Endothelial cell of umbilical vein (primary cell): ENCODE measurements at regions not wholly inside any gene's neighbourhood (a gene's known extent, or its start where the extent isn't known, plus 50 kb on each side); places are given as distances from the start of the nearest gene placed in this dataset.

ENCODE experiments used
- BruUV-seq: library from RNA; stranded (reverse); fragments of 400-500 nt; replicated peaks from 2 replicates; lab custom pipeline; 2021; lab: Mats Ljungman, UMichigan
- CTCF ChIA-PET: fragments of 300-600, 350-600 bp; sonication (Branson Sonifier 250); formaldehyde crosslinking; loops from one replicate; lab custom pipeline; 2021; ENCODE audit warnings: antibody characterized with exemption, inconsistent platforms; lab: Charles Lee
- POLR2A ChIA-PET: fragments of 300-600, 350-600 bp; sonication (Branson Sonifier 250); formaldehyde crosslinking; loops from one replicate; lab custom pipeline; 2021; ENCODE audit warnings: antibody characterized with exemption, inconsistent platforms; lab: Charles Lee
- DNase-seq: peaks from one replicate; pipeline ENCODE4 v3.0.0-alpha.2; 2011; ENCODE audit warnings: low read depth, low spot score
- FAIRE-seq: peaks from 2 replicates; lab custom pipeline; 2011; peaks lifted over from hg19 to GRCh38; lab: Jason Lieb, UNC
- H2AFZ ChIP-seq: 2 replicates; pipeline ENCODE4 v1.6.0; 2012; ENCODE audit warnings: low read depth, low read length, control low read depth, inconsistent platforms
- H3K27ac ChIP-seq: 2 replicates; pipeline ENCODE4 v1.5.1; 2011; ENCODE audit warnings: low read depth, mild to moderate bottlenecking, control low read depth, low read length, moderate library complexity; ENCODE audit not compliant: insufficient read depth
- H3K27me3 ChIP-seq, 2 experiments: 2 replicates each; pipeline versions ENCODE4 v1.6.0 to v1.6.1; 2011; ENCODE audit warnings: low read length in 2 of 2, mixed read lengths in 1 of 2; ENCODE audit not compliant: control insufficient read depth in 2 of 2, insufficient read depth in 2 of 2
- H3K36me3 ChIP-seq, 2 experiments: 2 replicates in 1 of 2; 3 replicates in 1 of 2; pipeline ENCODE4 v1.5.1; 2011; ENCODE audit warnings: low read length in 2 of 2, mild to moderate bottlenecking in 1 of 2, moderate library complexity in 1 of 2; ENCODE audit not compliant: control insufficient read depth in 2 of 2, insufficient read depth in 2 of 2; ENCODE audit errors: extremely low read depth in 1 of 2
- H3K4me1 ChIP-seq: 3 replicates; pipeline ENCODE4 v1.5.1; 2011; ENCODE audit warnings: mild to moderate bottlenecking, low read length; ENCODE audit not compliant: control insufficient read depth, insufficient read depth; ENCODE audit errors: extremely low read depth
- H3K4me2 ChIP-seq: 2 replicates; pipeline ENCODE4 v1.6.1; 2011; ENCODE audit warnings: low read length, control low read depth, mixed read lengths; ENCODE audit not compliant: insufficient read depth
- H3K4me3 ChIP-seq, 3 experiments: fragments of 200-600 bp in 1 of 3; sonication (generic), shearing (Covaris generic) in 1 of 3; replicated peaks in 1 of 3; 2 replicates each; pipeline ENCODE4 v1.5.1; 2011 to 2016; ENCODE audit warnings: control low read depth in 3 of 3, low read length in 3 of 3, mild to moderate bottlenecking in 2 of 3, inconsistent platforms in 1 of 3, low read depth in 1 of 3, moderate library complexity in 1 of 3; ENCODE audit not compliant: insufficient read depth in 1 of 3
- H3K79me2 ChIP-seq: 2 replicates; pipeline ENCODE4 v1.6.0; 2012; ENCODE audit warnings: low read length, inconsistent platforms; ENCODE audit not compliant: control insufficient read depth, insufficient read depth
- H3K9ac ChIP-seq: replicated peaks from 2 replicates; pipeline ENCODE3; 2011; ENCODE audit warnings: low read length, control low read depth; ENCODE audit not compliant: insufficient read depth; ENCODE audit errors: extremely low read depth
- H3K9me1 ChIP-seq: replicated peaks from 3 replicates; pipeline ENCODE4 v1.6.0; 2011; ENCODE audit warnings: mild to moderate bottlenecking, low read length; ENCODE audit not compliant: control insufficient read depth, insufficient read depth; ENCODE audit errors: extremely low read depth
- H3K9me3 ChIP-seq: replicated peaks from 2 replicates; pipeline ENCODE4 v1.5.1; 2012; ENCODE audit warnings: low read length, inconsistent platforms; ENCODE audit not compliant: control insufficient read depth, insufficient read depth
- H4K20me1 ChIP-seq: replicated peaks from 2 replicates; pipeline ENCODE3; 2011; ENCODE audit warnings: mild to moderate bottlenecking, low read length; ENCODE audit not compliant: control insufficient read depth, insufficient read depth; ENCODE audit errors: extremely low read depth
- CTCF ChIP-seq, 2 donors: IDR thresholded peaks; 1 replicate in 1 of 2; 2 replicates in 1 of 2; pipeline ENCODE4 v1.5.1; 2011; ENCODE audit warnings: low read length in 2 of 2, mild to moderate bottlenecking in 2 of 2, moderate library complexity in 2 of 2, control low read depth in 1 of 2, inconsistent platforms in 1 of 2, low read depth in 1 of 2; ENCODE audit not compliant: insufficient read depth in 1 of 2; ENCODE audit errors: extremely low read depth in 1 of 2
- EZH2 ChIP-seq: IDR thresholded peaks from 2 replicates; pipeline ENCODE4 v1.6.1; 2012; ENCODE audit warnings: borderline replicate concordance, low read depth, mild to moderate bottlenecking, moderate library complexity, low read length, inconsistent platforms; ENCODE audit not compliant: severe bottlenecking
- FOS ChIP-seq: IDR thresholded peaks from 2 replicates; pipeline ENCODE4 v1.6.1; 2011; ENCODE audit warnings: mild to moderate bottlenecking, low read length, moderate library complexity, borderline replicate concordance; ENCODE audit not compliant: insufficient read depth
- GATA2 ChIP-seq: IDR thresholded peaks from 2 replicates; pipeline ENCODE4 v1.7.0; 2011; ENCODE audit warnings: low read depth, mild to moderate bottlenecking, moderate library complexity, mixed read lengths, low read length; ENCODE audit not compliant: insufficient read length, insufficient read depth
- JUN ChIP-seq: IDR thresholded peaks from 2 replicates; pipeline ENCODE4 v1.6.1; 2011; ENCODE audit warnings: borderline replicate concordance, low read depth; ENCODE audit not compliant: insufficient read length, insufficient read depth
- MAX ChIP-seq: IDR thresholded peaks from 2 replicates; pipeline ENCODE4 v1.6.1; 2011; ENCODE audit not compliant: insufficient read depth, insufficient read length
- MYC ChIP-seq: IDR thresholded peaks from one replicate; pipeline ENCODE4 v1.6.1; 2011; ENCODE audit warnings: mild to moderate bottlenecking, low read depth, low read length
- POLR2A ChIP-seq: IDR thresholded peaks from 2 replicates; pipeline ENCODE4 v1.6.1; 2012; ENCODE audit warnings: low read depth, mild to moderate bottlenecking, control low read depth, low read length
- POLR2AphosphoS5 ChIP-seq: IDR thresholded peaks from 2 replicates; pipeline ENCODE4 v1.6.1; 2012; ENCODE audit warnings: low read depth, mild to moderate bottlenecking, control low read depth, low read length, moderate library complexity; ENCODE audit not compliant: insufficient read depth
- dilution Hi-C: fragments of 300-500 bp; cut with MboI; formaldehyde crosslinking; loops from one replicate; pipeline ENCODE4 v1.15.0; 2019; ENCODE audit warnings: low sequenced_read_pairs; ENCODE audit not compliant: extremely low pct_ligation_motif_present
- intact Hi-C: fragments of 100-400 bp; cut with micrococcal nuclease; formaldehyde crosslinking; loops from one replicate; pipeline ENCODE4 v1.10.0; 2022

- H3K4me1 ChIP-seq: peaks cover 4% of the 10 kb centered on the region
- no peak for DNase-seq
- no peaks in the 10 kb centered on the region for H3K36me3 ChIP-seq
- no peak overlapping the region for H3K27ac ChIP-seq
- H3K9me1 ChIP-seq: no peaks in the 10 kb centered on the region
- no peak overlapping the region for H3K4me3 ChIP-seq
- H3K9ac ChIP-seq: no peak overlapping the region
- no peak overlapping the region for H3K4me2 ChIP-seq
- H3K79me2 ChIP-seq: no peaks in the 10 kb centered on the region
- peaks cover 2% of the 10 kb centered on the region for H3K9me3 ChIP-seq
- BruUV-seq: no TSS peak
- POLR2A ChIA-PET: no interaction called here
- H2AFZ ChIP-seq: no peak overlapping the region
- no peaks in the 10 kb centered on the region for H4K20me1 ChIP-seq
- TF ChIP-seq POLR2AphosphoS5 (no peak), FOS (no peak), MYC (no peak), JUN (no peak), MAX (no peak), POLR2A (no peak), GATA2 (no peak), CTCF (IDR thresholded peaks at IDR 0.05; ENCODE audit: extremely low read depth in 1 of 2, insufficient read depth in 1 of 2, low read depth in 1 of 2, low read length in 2 of 2) (no peak), EZH2 (no peak)
- dilution Hi-C loops: no loop called here
- H3K27me3 ChIP-seq: no peaks in the 10 kb centered on the region
- no peak for FAIRE-seq
- CTCF ChIA-PET: interaction anchor here (1.0 to 1.2 kb wide), 3 partner anchors 11 to 261 kb away, joined by 3 to 4 read pairs (median 4); no protein-coding TSS in a partner anchor
- intact Hi-C loops: no loop called here
These were observed 81.4 kb upstream of the HES1 start for GRCh38 chr3:194054540-194054939.
